GM19468 (cell line): ENCODE measurements at regions not wholly inside any gene's neighbourhood (a gene's known extent, or its start where the extent isn't known, plus 50 kb on each side); places are given as distances from the start of the nearest gene placed in this dataset.

Experiments used
- ATAC-seq: cut with Tn5 transposase; IDR thresholded peaks from one replicate; pipeline ENCODE4 v1.9.1; 2021; ENCODE audit warnings: mild to moderate bottlenecking, moderate library complexity, moderate number of reproducible peaks; ENCODE audit not compliant: unreplicated experiment; ENCODE audit errors: extremely low read depth

GRCh38 chr14:21989090-21989489 lies 315.5 kb upstream of the OR4E1 start:
- ATAC-seq = no peak

DNA sequence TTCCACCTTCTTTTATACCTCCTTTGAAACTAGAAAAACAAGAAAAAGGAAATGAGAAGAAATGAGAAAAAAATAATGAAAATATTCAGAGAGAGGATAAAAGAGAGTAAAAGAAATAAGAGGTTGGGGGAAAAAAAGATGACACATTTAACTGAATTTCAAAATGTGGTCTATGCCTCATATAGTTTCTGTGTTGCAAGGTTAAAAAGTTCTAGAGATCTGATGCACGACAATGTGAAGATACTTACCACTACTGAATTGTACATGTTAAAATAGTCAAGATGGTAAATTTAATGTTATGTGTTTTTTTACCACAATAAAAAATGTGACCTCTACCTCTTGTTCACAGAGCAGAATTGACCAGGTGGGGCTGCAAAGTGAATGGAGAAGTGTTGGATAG lies 314.8 kb upstream of the OR4E1 start:
- ATAC-seq = no peak

DNA sequence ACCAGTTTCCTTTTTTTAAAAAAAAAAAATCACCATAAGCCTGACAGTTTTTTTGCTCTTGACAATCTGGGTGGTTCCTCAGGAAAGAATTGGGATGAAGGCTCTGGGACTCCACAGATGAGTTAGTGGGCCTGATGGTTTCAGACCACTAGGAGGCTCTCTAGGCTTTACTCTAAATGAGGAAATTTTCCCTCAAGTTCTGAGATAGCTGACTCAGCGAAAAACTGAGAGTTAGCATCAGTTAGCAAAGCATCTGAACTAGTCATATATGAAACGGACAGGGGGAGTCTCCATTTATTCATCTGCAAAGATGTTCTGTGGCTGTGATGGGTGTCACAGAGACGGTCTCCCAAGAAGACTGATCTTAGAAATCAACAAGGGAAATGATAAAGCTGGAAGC lies 314.3 kb upstream of the OR4E1 start:
- ATAC-seq = no peak

- ATAC-seq = no peak
Observed at GRCh38 chr14:21985081-21985480, 311.5 kb upstream of the OR4E1 start.

DNA sequence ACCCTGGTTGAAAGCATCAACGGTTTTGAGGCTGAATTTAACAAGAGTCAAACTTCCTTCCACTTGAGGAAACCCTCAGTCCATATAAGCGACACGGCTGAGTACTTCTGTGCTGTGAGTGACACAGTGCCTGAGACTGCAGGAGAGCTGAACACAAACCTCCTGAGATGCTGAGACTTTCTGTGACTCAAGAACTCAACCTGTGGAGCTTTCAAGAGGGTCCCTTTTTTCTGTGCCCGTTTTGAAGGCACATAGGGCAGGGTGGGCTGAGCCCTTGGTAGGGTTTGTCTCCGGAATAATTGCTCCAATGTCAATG lies 305.3 kb upstream of the OR4E1 start:
- ATAC-seq = no peak

DNA sequence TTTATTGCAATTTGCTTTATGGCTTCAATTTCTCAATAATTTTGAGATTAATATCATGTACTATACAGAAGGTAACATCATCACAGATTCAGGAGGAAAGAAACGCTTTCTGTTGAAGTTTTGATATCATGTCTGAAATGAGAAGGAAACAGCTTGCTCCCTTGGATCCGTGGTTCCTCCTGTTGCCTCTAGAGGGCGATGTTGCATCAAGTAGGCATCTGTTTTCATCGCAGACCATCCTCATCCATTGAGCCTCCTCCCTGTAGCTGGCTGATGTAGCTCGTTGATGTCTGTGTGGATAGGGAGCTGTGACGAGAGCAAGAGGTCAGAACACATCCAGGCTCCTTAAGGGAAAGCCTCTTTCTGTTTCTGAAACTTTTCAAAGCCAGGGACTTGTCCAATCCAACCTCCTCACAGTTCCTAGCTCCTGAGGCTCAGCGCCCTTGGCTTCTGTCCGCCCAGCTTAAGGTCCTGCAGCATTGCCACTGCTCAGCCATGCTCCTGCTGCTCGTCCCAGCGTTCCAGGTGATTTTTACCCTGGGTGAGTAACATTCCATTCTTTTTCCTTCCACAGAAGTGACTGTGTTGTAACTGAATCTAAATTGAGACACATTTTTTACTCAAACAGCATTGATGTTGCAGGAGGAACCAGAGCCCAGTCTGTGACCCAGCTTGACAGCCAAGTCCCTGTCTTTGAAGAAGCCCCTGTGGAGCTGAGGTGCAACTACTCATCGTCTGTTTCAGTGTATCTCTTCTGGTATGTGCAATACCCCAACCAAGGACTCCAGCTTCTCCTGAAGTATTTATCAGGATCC lies 304.8 kb upstream of the OR4E1 start:
- ATAC-seq = no peak

DNA sequence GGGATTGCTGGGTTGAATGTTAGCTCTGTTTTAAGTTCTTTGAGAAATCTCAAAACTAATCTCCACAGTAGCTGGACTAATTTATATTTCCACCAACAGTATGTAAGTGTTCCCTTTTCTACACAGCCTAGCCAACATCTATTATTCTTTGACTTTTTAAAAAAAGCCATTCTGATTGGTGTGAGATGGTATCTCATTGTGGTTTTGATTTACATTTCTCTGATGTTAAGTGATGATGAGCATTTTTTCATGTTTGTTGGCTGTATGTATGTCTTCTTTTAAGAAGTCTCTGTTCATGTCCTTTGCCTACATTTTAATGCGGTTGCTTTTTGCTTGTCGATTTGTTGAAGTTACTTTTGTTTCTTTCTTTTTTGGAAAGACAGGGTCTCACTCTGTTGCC lies 301.1 kb upstream of the OR4E1 start:
- no peak for ATAC-seq

DNA sequence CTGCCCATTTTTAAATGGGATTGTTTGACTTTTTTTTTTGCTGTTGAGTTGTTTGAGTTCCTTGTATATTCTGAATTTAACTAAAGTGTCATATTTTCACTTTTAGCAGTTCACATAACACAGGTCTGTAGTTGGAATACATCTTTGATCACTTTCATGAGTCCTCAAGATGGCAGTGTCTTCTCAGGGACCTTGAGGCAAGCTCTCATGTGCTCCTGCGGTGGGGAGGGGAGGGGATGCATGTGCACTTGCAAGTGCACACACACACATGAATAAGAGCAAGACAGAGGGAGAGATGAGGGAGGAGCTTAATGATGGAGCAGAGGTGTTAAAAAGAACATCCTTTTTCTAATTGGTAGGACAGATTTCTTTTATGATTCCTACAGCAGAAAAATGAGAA lies 291.4 kb upstream of the OR4E1 start:
- ATAC-seq = no peak

GRCh38 chr14:21964180-21964579 lies 290.6 kb upstream of the OR4E1 start:
- no peak for ATAC-seq

DNA sequence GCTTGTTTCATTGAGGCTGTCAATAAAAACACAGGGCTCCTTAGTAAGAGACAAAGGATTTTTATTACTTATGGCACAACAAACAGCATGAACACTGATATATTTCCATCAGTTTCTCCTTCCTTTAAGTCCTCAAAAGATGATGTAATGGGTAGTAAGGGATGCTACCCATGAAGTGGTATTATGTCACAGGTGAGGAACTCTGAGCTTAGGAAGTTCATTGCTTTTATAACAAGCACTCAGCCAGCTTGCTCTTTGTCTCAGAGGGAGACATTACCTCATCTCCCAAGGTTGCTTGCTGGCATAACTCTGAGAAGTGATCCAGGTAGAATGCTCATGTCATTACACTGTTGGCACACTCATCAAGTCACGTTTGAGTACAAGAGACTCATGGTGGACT lies 287.0 kb upstream of the OR4E1 start:
- ATAC-seq = no peak

DNA sequence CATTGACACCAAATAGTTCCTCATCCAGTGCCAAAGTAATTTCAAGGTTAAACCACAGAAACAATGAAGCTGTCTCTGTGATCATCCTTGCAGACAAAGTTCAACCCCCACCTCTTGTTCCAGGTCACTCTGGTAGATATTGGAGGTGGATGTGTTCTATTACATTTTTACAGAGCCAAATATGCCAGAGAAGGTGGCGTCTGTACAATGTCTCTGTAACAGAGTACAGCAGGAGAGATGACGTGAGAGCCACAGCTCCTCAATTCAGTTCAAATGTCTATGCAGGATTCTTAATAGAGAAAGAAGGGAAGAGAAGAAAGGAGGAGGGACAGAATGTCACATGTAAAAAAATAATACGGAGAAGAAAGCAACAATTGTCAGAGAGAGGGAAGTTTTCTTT lies 268.3 kb upstream of the OR4E1 start:
- ATAC-seq = no peak

DNA sequence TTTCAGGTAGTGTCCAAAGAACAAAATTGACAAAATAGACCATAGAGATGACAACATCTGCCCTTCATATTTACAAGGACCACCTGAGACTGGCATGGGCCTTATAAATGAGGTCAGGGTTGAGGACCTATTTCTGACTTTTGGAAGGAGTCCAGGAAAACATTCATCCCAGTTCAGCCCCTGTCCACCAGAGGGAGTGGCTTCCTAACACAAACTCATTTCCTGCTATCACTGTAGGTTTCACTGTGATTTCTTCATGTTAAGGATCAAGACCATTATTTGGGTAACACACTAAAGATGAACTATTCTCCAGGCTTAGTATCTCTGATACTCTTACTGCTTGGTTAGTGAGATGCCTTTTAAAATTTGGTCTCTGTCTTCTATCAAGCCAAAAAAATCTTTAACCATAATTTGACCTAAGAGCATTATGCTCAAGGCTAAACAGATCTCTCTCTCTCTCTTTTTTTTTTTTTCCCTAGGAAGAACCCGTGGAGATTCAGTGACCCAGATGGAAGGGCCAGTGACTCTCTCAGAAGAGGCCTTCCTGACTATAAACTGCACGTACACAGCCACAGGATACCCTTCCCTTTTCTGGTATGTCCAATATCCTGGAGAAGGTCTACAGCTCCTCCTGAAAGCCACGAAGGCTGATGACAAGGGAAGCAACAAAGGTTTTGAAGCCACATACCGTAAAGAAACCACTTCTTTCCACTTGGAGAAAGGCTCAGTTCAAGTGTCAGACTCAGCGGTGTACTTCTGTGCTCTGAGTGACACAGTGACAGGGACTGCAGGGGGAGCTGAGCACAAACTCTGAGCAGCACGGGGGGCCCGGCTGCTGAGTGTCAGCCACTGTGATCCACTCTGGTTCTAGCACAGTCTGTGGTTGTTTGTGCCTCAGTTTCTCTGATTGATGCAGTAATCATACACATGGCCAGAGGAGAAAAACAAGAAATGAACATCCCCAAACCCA lies 267.6 kb upstream of the OR4E1 start:
- ATAC-seq = no peak

DNA sequence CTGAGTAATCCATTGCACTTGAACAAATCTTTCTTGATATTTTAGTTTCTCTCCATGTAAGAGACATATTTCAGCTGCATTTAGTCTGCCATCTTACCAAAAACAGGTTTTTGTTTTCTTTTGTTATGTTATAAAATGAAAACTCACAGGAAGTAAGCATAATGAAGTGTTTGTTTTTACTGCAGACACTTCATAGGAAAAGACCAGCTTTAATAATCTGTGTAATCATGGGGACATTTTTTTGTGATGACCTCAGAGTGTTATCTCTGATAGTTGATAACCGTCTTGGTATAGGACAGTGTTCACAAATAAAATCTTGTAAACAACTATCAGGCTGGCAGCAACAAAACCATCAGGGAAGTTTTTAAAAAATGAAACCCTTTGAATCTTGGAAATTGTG lies 266.2 kb upstream of the OR4E1 start:
- no peak for ATAC-seq

DNA sequence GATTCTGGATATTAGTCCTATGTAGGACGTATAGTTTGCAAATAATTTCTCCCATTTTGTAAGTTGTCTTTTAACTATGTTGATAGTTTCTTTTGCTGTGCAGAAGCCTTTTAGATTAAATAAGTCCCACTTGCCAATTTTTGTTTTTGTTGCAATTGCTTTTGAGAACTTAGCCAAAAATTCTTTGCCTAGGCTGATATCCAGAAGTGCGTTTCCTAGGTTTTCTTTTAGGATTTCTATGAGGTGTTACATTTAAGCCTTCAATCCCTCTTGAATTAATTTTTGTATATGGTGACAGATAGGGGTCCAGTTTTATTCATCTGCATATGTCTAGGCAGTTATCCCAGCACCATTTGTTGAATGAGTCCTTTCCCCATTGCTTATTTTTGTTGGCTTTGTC lies 264.4 kb upstream of the OR4E1 start:
- ATAC-seq = no peak

GRCh38 chr14:21933681-21934080 lies 260.1 kb upstream of the OR4E1 start:
- no peak for ATAC-seq

- no peak for ATAC-seq
Observed at GRCh38 chr14:21924479-21924878, 250.9 kb upstream of the OR4E1 start.

- ATAC-seq = no peak
Observed at GRCh38 chr14:21923820-21924219, 250.2 kb upstream of the OR4E1 start.

GRCh38 chr14:21921453-21921852 lies 247.8 kb upstream of the OR4E1 start:
- ATAC-seq = no peak

DNA sequence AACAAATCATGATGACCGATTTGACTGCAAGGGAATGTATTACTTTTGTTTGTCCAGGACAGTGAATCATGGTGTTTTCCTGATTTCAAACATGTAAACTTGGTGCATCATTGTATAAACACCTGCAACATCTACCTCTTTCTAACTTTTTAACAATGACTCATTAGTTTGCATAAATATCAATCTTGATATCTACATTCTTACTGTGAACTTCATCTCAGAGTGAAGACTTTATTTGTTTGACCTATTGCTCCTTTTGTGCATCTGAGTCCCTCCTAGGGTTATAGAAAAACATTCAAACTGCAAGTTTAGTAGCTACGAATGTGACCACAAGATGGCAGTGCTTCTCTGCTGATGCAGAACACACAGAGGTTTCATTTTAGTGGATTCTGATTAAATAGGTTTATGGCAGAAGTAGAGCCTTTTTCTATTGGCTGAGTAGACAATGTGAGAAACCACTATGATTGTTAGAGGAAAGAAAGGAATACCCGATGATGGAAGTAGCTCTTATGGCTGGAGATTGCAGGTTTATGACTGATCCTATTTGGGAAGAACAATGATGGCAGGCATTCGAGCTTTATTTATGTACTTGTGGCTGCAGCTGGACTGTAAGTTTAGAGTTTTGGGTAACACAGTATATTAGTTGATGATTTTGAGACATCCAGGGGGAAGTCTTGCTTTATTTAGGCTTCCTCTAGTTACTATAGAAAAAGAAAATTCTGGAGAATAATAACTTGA lies 244.2 kb upstream of the OR4E1 start:
- ATAC-seq = peak; percentile 32

DNA sequence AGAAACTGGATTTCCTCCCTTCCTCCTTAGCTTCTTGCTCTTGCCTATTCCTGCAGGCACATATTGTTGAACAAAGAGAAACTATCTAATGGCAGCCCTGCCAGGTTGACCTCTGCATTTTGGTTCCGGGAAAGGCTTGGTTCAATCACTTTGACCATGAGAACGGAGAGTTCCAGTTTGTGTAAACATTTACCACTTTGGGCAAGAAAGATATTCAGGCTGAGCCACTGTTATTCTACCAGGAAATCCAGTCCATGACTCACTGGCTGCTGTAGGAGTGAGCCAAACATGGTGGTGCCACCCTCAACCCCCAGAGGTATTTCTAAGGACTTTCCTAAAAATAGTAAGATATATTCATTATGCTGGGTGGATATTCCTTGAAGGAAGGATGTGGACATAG lies 242.2 kb upstream of the OR4E1 start:
- ATAC-seq = no peak

GRCh38 chr14:21913759-21914158 lies 240.1 kb upstream of the OR4E1 start:
- ATAC-seq = no peak
